T-helper 17 cell (primary cell): ENCODE measurements at regions not wholly inside any gene's neighbourhood (a gene's known extent, or its start where the extent isn't known, plus 50 kb on each side); places are given as distances from the start of the nearest gene placed in this dataset.
"Not testable (repeated sequence)": the region's sequence is repeated elsewhere in the genome, so short reads cannot be mapped to it uniquely, and the experiment has no call there.

Experiments used
- ATAC-seq: fragments of 150-1000 bp; cut with Tn5 transposase; 2 replicates; pipeline ENCODE4 v1.10.0; 2021; ENCODE audit warnings: mild to moderate bottlenecking, moderate library complexity
- DNase-seq, 3 donors: peaks; one replicate each; pipeline versions ENCODE4 v3.0.0 to v3.0.0-alpha.2; 2020 to 2021
- H3K9me3 ChIP-seq: one replicate; pipeline ENCODE4 v1.7.0; 2013; ENCODE audit warnings: low read length, mild to moderate bottlenecking; ENCODE audit not compliant: control insufficient read depth, poor library complexity, severe bottlenecking
- H3K27ac Mint-ChIP-seq: one replicate; pipeline ENCODE4 v1.8.0; 2022; ENCODE audit warnings: mild to moderate bottlenecking, moderate library complexity, mixed read lengths
- H3K27me3 Mint-ChIP-seq: one replicate; pipeline ENCODE4 v1.8.0; 2022; ENCODE audit warnings: mixed read lengths
- H3K36me3 Mint-ChIP-seq: one replicate; pipeline ENCODE4 v1.8.0; 2022; ENCODE audit warnings: low read depth, mixed read lengths
- H3K4me1 Mint-ChIP-seq: one replicate; pipeline ENCODE4 v1.8.0; 2022; ENCODE audit warnings: mild to moderate bottlenecking, mixed read lengths
- H3K4me3 Mint-ChIP-seq: one replicate; pipeline ENCODE4 v1.8.0; 2022; ENCODE audit warnings: mild to moderate bottlenecking, moderate library complexity, mixed read lengths

- no peak for ATAC-seq
- Mint-ChIP-seq H3K36me3 (no peaks in the 10 kb centered on the region), H3K4me3 (no peak overlapping the region), H3K4me1 (no peaks in the 10 kb centered on the region), H3K27me3 (no peaks in the 10 kb centered on the region), H3K27ac (no peak overlapping the region)
- DNase-seq = no peak
- no peaks in the 10 kb centered on the region for H3K9me3 ChIP-seq
Observed at GRCh38 chr5:163079618-163080017, 357.8 kb upstream of the CCNG1 start.

GRCh38 chr5:163089230-163089629, 348.2 kb upstream of the CCNG1 start:
- H3K27me3 Mint-ChIP-seq = no peaks in the 10 kb centered on the region
- H3K4me1 Mint-ChIP-seq = no peaks in the 10 kb centered on the region
- no peak overlapping the region for H3K27ac Mint-ChIP-seq
- H3K9me3 ChIP-seq = no peaks in the 10 kb centered on the region
- H3K4me3 Mint-ChIP-seq = no peak overlapping the region
- no peak for DNase-seq
- no peaks in the 10 kb centered on the region for H3K36me3 Mint-ChIP-seq
- ATAC-seq = no peak

- DNase-seq (no peak), ATAC-seq (no peak)
- Mint-ChIP-seq H3K27me3 (no peaks in the 10 kb centered on the region), H3K4me3 (no peak overlapping the region), H3K36me3 (no peaks in the 10 kb centered on the region), H3K27ac (no peak overlapping the region), H3K4me1 (no peaks in the 10 kb centered on the region)
- H3K9me3 ChIP-seq = no peaks in the 10 kb centered on the region
Observed at GRCh38 chr5:163089926-163090325, 347.5 kb upstream of the CCNG1 start.

GRCh38 chr5:163094492-163095180, 342.8 kb upstream of the CCNG1 start:
- Mint-ChIP-seq H3K27ac (no peak overlapping the region), H3K27me3 (no peaks in the 10 kb centered on the region), H3K36me3 (no peaks in the 10 kb centered on the region), H3K4me3 (no peak overlapping the region), H3K4me1 (no peaks in the 10 kb centered on the region)
- ATAC-seq = no peak
- peaks cover 3% of the 10 kb centered on the region for H3K9me3 ChIP-seq
- no peak for DNase-seq

- Mint-ChIP-seq H3K4me3 (no peak overlapping the region), H3K36me3 (no peaks in the 10 kb centered on the region), H3K27ac (no peak overlapping the region), H3K4me1 (no peaks in the 10 kb centered on the region), H3K27me3 (no peaks in the 10 kb centered on the region)
- no peak for ATAC-seq
- no peak for DNase-seq
- H3K9me3 ChIP-seq = no peaks in the 10 kb centered on the region
Observed at GRCh38 chr5:163104464-163104863, 332.9 kb upstream of the CCNG1 start.

GRCh38 chr5:163105456-163105855, 331.9 kb upstream of the CCNG1 start:
- Mint-ChIP-seq H3K4me3 (no peak overlapping the region), H3K27ac (no peak overlapping the region), H3K36me3 (no peaks in the 10 kb centered on the region), H3K4me1 (no peaks in the 10 kb centered on the region), H3K27me3 (no peaks in the 10 kb centered on the region)
- ATAC-seq (no peak), DNase-seq (no peak)
- no peaks in the 10 kb centered on the region for H3K9me3 ChIP-seq

GRCh38 chr5:163106098-163106497, 331.3 kb upstream of the CCNG1 start:
- Mint-ChIP-seq H3K27me3 (no peaks in the 10 kb centered on the region), H3K36me3 (no peaks in the 10 kb centered on the region), H3K4me3 (no peak overlapping the region), H3K4me1 (no peaks in the 10 kb centered on the region), H3K27ac (no peak overlapping the region)
- H3K9me3 ChIP-seq = no peaks in the 10 kb centered on the region
- DNase-seq (no peak), ATAC-seq (no peak)

- Mint-ChIP-seq H3K36me3 (no peaks in the 10 kb centered on the region), H3K4me3 (no peak overlapping the region), H3K4me1 (no peaks in the 10 kb centered on the region), H3K27ac (no peak overlapping the region), H3K27me3 (no peaks in the 10 kb centered on the region)
- H3K9me3 ChIP-seq = no peaks in the 10 kb centered on the region
- no peak for DNase-seq
- no peak for ATAC-seq
Observed at GRCh38 chr5:163108351-163108750, 329.0 kb upstream of the CCNG1 start.

GRCh38 chr5:163115011-163115410, 322.4 kb upstream of the CCNG1 start:
- H3K4me3 Mint-ChIP-seq = no peak overlapping the region
- no peaks in the 10 kb centered on the region for H3K27me3 Mint-ChIP-seq
- H3K9me3 ChIP-seq = no peaks in the 10 kb centered on the region
- H3K27ac Mint-ChIP-seq = no peak overlapping the region
- no peaks in the 10 kb centered on the region for H3K4me1 Mint-ChIP-seq
- DNase-seq = no peak
- no peaks in the 10 kb centered on the region for H3K36me3 Mint-ChIP-seq
- no peak for ATAC-seq

- DNase-seq, H3K27ac Mint-ChIP-seq, H3K4me3 Mint-ChIP-seq, H3K36me3 Mint-ChIP-seq, H3K27me3 Mint-ChIP-seq, H3K4me1 Mint-ChIP-seq, ATAC-seq, H3K9me3 ChIP-seq: not testable (repeated sequence)
Observed at GRCh38 chr5:163116618-163117017, 320.8 kb upstream of the CCNG1 start.

- no peaks in the 10 kb centered on the region for H3K27me3 Mint-ChIP-seq
- ATAC-seq (no peak), DNase-seq (no peak)
- H3K4me1 Mint-ChIP-seq = no peaks in the 10 kb centered on the region
- no peaks in the 10 kb centered on the region for H3K36me3 Mint-ChIP-seq
- H3K9me3 ChIP-seq = no peaks in the 10 kb centered on the region
- H3K4me3 Mint-ChIP-seq = no peak overlapping the region
- no peak overlapping the region for H3K27ac Mint-ChIP-seq
Observed at GRCh38 chr5:163134061-163134460, 303.3 kb upstream of the CCNG1 start.

- DNase-seq (no peak), ATAC-seq (no peak)
- Mint-ChIP-seq H3K4me3 (no peak overlapping the region), H3K27me3 (no peaks in the 10 kb centered on the region), H3K4me1 (no peaks in the 10 kb centered on the region), H3K27ac (no peak overlapping the region), H3K36me3 (no peaks in the 10 kb centered on the region)
- H3K9me3 ChIP-seq = no peaks in the 10 kb centered on the region
Observed at GRCh38 chr5:163135849-163136248, 301.5 kb upstream of the CCNG1 start.

- DNase-seq (no peak), ATAC-seq (no peak)
- H3K27me3 Mint-ChIP-seq = no peaks in the 10 kb centered on the region
Observed at GRCh38 chr5:163161512-163161911, 275.9 kb upstream of the CCNG1 start.

GRCh38 chr5:163162645-163163044, 274.8 kb upstream of the CCNG1 start:
- ATAC-seq (no peak), DNase-seq (no peak)
- no peak overlapping the region for H3K4me3 Mint-ChIP-seq
- H3K9me3 ChIP-seq = no peaks in the 10 kb centered on the region
- H3K27me3 Mint-ChIP-seq = no peaks in the 10 kb centered on the region
- H3K27ac Mint-ChIP-seq = no peak overlapping the region
- H3K4me1 Mint-ChIP-seq = no peaks in the 10 kb centered on the region
- H3K36me3 Mint-ChIP-seq = no peaks in the 10 kb centered on the region

More at GRCh38 chr5:163161512-163161911, 275.9 kb upstream of the CCNG1 start:
- Mint-ChIP-seq H3K36me3 (no peaks in the 10 kb centered on the region), H3K27ac (no peak overlapping the region), H3K4me1 (no peaks in the 10 kb centered on the region), H3K4me3 (no peak overlapping the region)
- H3K9me3 ChIP-seq = no peaks in the 10 kb centered on the region
